ENCODE measurements at regions not wholly inside any gene's neighbourhood (a gene's known extent, or its start where the extent isn't known, plus 50 kb on each side); places are given as distances from the start of the nearest gene placed in this dataset.

- DNase-seq: no peak
These were observed 93.3 kb downstream of the EDN1 start for GRCh38 chr6:12383448-12383847.

DNA sequence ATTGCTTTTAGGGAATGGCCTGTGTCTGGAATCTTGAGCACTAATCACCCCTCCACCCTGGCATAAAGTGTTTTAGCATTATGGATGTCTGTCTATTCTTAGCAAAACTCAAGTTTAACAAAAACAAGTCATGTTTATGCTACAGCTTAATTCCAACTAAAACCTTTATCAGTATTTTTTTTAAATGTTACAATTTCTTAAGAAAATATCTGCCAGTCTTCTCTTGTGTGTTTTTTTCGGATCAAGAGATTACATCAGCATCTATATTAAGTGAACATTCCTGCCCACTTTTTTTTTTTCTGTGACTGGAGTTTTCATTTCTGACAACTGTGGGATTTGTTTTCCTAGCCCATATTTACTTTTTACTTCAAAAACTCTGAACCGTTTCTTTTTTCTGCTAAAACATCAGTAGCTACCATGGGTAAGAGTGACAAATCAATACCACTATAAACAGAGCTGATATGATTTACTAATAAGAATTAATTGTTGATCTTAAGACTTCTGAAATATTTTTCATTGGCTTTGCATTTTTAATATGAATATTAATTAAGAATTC, 94.3 kb downstream of the EDN1 start:
- no peak for DNase-seq

DNA sequence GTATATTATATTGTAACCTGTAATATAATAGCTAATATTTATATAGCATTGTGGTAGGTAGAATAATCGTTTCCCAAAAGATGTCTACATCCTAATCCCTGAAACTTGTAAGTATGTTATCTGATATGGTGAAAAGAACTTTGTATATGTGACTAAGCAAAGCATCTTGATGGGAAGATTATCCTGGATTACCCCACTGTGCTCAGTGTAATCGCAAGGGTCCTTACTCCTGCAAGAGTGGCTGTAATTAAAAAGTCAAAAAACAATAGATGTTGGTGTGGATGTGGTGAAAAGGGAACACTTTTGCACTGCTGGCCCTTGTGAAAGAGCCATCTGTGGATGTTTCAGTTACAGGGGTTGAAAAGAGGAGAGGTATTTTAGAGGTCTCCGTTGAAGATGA, 95.2 kb downstream of the EDN1 start:
- no peak for DNase-seq

DNA sequence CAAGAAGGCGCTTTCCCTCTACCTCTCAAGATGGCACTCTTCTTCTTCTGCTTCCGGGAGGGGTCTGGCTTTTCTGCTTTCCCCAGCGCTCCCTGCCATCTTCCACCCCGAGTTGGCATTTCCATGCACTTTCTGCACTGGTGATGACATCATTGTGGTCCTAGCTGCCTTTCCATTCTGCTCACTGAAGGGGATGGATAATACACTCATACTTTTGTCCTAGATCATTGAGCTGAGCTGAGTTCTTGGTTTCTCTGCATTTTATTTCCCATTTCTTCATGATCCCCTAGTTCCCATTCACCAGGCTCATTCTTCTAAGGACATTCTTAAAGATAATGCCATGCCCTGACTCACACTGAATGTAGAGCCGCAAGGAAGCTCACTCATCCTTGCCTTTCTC, 96.7 kb downstream of the EDN1 start:
- DNase-seq: no peak

- no peak for DNase-seq
These were observed 101.3 kb downstream of the EDN1 start for GRCh38 chr6:12391472-12391871.

DNA sequence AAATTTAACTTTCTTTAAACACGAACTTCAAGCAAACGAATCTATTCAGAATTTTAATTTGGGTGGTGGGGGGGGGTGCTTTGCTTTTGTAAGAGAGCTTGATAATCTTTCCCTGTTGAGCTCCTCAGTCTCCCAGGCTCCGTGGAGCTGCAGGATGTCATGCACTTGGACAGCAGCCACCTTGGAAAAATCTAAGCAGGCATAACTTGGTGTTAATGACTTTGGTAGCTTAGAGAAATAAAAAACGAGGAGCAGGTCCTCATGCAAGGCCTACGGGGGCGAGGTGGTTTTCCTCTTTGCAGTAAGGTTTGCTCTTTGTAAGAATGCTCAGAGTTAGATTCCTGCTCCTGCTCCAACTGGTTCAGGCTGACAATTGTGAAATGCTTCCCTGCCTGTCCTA, 102.3 kb downstream of the EDN1 start:
- no peak for DNase-seq

GRCh38 chr6:12393100-12393499, 102.9 kb downstream of the EDN1 start:
- DNase-seq: no peak

DNA sequence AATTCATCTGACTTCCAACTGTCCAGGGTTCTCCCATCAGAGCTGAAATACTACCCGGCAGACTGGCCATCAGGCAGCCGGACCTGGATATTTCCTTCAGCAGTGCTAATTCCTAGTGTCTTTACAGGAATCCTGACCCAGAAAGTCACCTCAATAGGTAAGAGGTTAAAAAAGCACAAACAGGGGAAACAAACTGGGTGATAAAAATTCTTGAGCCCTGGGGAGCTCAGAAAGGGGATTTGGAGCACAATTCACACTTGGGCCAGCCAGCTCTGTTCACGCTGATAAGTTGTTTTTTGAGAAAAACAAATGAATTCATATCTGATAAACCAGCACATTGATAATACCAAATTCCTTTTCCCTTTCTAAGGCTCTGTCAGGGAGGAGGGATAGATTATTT, 104.0 kb downstream of the EDN1 start:
- no peak for DNase-seq

DNA sequence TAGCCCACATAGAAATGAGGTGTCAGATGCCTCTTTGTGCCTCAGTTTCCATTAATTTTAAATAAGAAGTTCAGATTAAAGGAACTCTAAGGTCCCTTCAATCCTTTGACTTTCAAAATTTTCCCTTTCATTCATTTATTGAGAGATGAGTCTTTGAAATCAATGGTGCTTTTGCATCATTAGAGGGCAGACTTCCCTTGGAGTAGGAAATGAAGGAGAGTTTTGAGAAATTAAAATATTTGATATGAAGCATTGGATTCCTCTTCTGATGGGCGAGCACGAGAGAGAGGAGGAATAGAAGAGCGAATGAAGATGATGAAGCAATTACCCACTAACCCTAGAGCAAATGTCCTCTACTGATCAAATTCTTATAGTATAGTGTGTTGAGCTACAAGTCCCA, 105.7 kb downstream of the EDN1 start:
- DNase-seq: no peak

DNA sequence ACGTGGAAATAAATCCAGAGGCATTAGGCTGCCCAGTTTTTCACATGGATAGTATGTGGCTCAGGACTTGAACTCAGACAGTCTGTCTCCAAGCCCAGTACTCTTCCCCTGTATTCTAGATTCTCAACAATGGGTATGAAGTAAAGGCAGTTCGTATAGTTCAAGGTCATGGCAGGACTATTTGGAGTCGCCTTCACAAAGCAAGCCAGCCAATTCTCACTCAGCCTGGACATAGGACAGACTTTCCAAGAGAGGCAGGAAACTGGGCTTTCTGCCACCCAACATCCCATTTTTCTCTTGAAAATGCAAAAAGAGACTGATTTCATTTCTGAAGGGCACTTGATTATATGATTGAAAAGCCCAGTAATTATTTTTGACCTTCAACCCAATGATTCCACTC, 111.0 kb downstream of the EDN1 start:
- no peak for DNase-seq

DNA sequence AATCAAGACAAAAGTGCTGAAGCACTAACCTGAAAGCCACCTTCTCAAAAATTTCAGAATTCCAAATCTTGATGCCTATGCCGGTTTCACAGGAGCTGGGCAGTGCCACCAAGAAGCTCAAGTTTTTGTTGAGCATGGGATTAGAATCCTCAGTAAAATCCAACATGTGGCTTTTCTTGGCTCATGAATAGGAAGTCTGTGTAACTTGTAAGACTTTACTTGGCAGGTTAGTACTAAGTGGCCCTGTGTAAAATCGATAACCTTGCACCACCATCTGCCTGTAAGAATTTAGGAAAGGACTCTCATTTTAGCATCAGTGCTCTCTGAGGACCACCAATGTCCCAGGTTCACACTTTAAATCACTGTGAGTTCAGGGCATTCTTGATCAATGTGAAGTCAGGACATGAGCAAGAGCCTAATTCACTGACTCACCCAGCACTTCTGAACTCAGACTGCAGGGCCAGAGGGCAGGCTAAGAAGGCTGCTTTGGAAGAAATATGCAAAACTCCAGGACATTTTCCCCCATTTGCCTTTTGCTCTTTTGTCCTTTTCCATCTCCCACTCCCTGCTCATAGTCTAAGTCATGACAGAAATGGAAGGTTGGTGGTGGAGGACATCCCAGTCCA, 113.2 kb downstream of the EDN1 start:
- DNase-seq: no peak

DNA sequence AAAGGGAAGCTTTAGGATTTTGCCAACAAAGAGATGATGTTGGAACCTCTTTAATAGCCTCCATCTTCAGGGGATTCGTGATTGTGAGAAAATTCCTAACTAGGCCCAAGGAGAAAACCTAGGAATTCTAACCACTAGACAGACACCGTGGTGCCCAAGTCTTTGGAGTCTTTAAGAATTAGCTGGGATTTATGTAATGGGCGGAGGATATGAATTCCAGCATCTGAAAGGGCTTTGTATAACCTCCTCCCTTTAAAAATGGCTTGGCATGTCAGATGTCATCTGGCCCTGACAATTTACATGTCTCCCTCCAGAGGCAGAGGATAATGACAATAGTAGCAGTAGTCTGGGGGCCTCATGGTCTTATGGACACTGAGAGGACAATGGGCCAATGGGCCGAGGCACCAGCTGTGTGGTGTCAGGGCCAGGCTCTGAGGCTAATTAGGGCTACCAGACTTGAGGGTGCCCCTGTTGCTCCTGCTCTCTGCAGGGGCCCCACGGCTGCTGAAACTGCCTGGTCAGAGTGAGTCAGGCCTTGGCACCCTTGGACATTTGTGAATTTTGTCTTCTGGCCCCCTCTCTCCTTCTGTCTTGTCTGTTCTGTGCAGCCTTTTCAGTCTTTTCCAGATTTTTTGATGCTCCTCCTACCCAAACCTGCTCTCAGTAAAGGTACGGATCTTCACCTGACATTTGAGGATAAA, 113.9 kb downstream of the EDN1 start:
- DNase-seq: no peak

GRCh38 chr6:12404651-12405050, 114.5 kb downstream of the EDN1 start:
- no peak for DNase-seq

DNA sequence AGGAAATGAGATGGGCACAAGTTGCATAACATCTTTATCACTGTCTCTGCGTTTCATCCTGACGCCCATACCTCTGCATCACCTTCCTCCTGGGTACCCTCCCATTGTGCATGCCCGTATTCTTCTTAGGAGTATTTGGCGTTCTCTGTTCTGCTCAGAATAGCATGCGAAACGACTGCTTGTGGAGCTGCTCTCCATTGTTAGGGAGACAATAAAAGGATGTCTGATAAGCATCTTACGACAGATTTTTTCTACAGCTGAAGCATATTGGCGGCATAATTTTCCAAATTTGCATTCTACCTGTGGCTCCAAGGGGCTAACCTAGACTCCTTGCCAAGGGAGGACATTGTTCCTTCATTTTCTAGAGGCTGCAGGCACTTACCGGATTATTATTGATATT, 118.6 kb downstream of the EDN1 start:
- DNase-seq: no peak

- no peak for DNase-seq
These were observed 120.8 kb downstream of the EDN1 start for GRCh38 chr6:12410946-12411345.

DNA sequence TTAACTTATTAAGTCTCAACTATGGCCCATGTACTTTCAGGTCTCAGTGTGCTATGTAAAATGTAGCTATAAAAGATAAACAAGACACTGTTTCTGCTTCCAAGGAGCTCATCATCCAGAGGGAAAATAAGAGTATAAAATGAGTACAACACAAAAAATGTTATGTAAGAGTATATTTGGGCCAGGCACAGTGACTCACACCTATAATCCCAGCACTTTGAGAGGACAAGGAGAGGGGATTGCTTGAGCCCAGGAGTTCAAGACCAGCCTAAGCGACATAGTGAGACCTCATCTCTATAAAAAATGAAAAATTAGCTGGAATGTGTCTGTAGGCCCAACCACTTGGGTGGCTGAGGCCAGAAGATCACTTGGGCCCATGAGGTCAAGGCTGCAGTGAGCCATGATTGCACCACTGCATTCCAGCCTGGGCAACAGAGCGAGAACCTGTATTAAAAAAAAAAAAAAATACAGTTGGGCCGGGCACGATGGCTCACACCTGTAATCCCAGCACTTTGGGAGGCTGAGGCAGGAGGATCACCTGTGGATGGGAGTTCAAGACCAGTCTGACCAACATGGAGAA, 124.0 kb downstream of the EDN1 start:
- DNase-seq: no peak

DNA sequence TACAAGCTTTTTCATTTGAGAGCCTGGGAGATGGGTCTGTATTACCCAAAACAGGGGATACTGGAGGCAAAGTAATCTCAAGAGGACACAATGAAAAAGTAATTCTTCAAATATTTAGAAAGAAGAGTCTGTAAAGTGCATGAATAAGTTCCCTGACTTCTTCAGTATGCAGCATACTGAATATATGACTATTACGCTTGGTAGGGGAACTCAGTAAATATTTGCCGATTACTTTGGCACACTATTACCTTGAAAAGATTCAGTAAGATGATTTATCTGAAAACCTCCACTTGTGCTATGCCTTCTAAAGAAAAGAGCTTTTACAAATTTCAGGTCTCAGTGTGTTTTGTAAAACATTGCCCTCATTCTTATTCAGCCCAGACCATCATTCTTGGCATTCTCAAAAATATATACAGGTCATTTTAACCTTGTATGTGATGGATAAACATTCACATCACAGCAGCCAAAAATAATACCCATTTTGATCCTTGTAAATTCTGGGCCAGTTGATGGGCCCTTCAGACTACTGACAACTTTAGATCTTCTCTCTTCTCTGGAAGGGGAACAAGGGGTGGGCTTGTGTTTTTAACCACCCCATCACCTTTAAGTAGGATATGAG, 125.9 kb downstream of the EDN1 start:
- DNase-seq: no peak

DNA sequence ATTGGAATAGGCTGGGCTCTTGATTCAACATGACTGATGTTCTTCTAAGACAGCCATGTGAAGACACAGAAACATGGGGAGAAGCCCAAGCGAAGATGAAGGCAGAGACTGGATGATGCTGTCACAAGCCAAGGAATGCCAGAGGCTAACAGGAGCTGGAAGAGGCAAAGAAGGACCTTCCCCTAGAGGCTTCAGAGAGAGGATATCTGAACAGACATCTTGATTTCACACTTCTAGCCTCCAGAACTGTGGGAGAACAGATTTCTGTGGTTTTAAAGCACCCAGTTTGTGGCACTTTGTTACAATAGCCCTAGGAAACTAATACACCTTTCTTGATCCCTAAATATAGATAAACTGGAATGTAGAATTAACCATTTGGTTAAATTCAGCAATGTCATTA, 127.0 kb downstream of the EDN1 start:
- no peak for DNase-seq

- no peak for DNase-seq
These were observed 128.8 kb downstream of the EDN1 start for GRCh38 chr6:12418946-12419345.

- DNase-seq: no peak
These were observed 129.6 kb downstream of the EDN1 start for GRCh38 chr6:12419631-12420272.

DNA sequence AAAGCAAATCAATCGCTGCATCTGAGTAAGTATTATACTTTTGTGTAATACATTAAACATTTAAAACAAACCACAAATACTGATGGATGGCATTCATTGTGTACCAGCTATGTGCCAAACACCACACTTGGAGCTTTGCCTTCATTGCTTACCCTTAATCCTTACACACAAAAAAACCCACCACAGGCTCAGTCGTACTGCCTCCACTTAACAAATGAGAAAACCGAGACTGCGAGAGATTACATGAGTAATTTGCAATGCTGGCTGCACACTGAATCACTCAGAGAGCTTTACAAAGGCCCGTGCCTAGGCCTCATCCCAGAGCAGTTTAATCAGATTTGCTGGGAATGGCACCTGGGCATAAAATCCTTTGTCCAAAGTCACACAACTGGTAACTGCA, 130.5 kb downstream of the EDN1 start:
- DNase-seq: no peak

- DNase-seq: no peak
These were observed 131.4 kb downstream of the EDN1 start for GRCh38 chr6:12421596-12421995.

DNA sequence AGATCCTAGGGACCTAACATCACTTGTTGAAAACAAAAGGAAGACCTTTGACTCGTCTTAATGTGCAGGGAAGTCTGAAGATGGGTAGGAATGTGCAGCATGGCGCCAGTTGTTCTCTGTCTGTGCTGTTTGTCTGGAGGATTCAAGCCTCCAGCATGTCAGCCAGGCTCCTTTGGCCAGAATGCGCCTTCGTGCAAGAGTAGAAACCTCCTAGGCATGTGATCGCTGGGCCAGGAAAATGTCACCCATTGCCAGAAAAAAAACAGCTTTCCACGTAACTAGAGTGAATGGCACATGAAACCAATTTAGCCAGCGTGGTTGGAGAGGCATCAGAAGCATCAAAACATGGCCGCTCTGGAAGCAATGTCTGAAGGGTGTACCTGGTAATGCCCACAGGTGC, 132.7 kb downstream of the EDN1 start:
- DNase-seq: no peak

Data from stimulated activated CD4-positive, alpha-beta T cell treated with anti-CD3 and anti-CD28 coated beads, Interleukin-2, amount 100 ng/mL, for 24 hours (primary cell).